Esophagus muscularis mucosa (tissue), 3 donors: ENCODE measurements at regions not wholly inside any gene's neighbourhood (a gene's known extent, or its start where the extent isn't known, plus 50 kb on each side); places are given as distances from the start of the nearest gene placed in this dataset.

Experiments
- POLR2A ChIP-seq: fragments of 450-650 bp; IDR thresholded peaks from one replicate; pipeline ENCODE4 v1.6.1; 2017; ENCODE audit warnings: antibody characterized with exemption, moderate library complexity, mild to moderate bottlenecking, low read depth
- TF ChIP-seq, protein P1 (sequence below), 3 experiments: fragments of 200-600 bp in 2 of 3; fragments of 450-650 bp in 1 of 3; sonication (generic) in 2 of 3; IDR thresholded peaks; one replicate each; pipeline ENCODE4 v1.5.1; 2017 to 2019; ENCODE audit warnings: antibody characterized with exemption in 3 of 3, mild to moderate bottlenecking in 2 of 3, moderate library complexity in 1 of 3

DNA sequence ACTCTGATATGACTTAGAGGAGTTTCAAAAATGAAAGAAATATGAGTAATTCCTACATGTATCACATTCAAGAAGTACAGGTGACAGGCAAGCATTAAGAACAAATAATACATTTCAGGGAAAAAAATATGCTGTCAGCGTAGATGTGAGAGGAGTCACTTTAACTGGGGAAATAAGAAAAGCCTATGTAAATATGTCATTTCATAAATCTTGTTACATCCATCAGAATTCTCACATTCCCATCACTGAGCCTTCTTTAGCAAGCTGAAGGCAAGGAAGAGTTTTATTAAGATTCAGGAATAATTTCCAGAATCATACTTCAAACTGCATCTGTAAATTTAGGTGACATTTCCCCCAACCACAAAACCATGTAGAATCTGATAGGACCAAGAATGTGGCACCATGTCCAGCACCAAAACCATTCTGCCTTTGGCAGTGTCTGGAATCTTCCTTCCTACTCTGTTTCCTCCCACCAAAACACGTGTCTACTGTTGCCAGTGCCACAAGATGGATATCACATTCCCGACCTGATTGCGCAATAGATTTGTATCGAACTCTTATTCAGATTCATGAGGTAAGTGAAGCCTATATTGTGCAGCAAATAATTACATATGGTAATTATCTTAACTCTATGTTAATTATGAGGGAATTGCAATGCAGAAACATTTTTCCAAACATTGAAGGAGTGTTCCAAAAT is 690.9 kb downstream of the ISL1 start:
- TF ChIP-seq, protein P1, sequence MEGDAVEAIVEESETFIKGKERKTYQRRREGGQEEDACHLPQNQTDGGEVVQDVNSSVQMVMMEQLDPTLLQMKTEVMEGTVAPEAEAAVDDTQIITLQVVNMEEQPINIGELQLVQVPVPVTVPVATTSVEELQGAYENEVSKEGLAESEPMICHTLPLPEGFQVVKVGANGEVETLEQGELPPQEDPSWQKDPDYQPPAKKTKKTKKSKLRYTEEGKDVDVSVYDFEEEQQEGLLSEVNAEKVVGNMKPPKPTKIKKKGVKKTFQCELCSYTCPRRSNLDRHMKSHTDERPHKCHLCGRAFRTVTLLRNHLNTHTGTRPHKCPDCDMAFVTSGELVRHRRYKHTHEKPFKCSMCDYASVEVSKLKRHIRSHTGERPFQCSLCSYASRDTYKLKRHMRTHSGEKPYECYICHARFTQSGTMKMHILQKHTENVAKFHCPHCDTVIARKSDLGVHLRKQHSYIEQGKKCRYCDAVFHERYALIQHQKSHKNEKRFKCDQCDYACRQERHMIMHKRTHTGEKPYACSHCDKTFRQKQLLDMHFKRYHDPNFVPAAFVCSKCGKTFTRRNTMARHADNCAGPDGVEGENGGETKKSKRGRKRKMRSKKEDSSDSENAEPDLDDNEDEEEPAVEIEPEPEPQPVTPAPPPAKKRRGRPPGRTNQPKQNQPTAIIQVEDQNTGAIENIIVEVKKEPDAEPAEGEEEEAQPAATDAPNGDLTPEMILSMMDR (IDR thresholded peaks at IDR 0.05), result no peak
- no peak for TF ChIP-seq POLR2A
